GM12878 (cell line): ENCODE measurements at regions not wholly inside any gene's neighbourhood (a gene's known extent, or its start where the extent isn't known, plus 50 kb on each side); places are given as distances from the start of the nearest gene placed in this dataset.

ENCODE experiments used
- E2F4 ChIP-seq: IDR thresholded peaks from 2 replicates; pipeline ENCODE4 v1.6.1; 2012; ENCODE audit warnings: low read depth, low read length, improper control_type of control experiment
- E2F8 ChIP-seq: fragments of 450-650 bp; IDR thresholded peaks from 2 replicates; pipeline ENCODE4 v1.6.1; 2018; ENCODE audit warnings: mild to moderate bottlenecking, low read depth, moderate library complexity; ENCODE audit not compliant: partially characterized antibody
- E4F1 ChIP-seq: fragments of 450-650 bp; IDR thresholded peaks from 2 replicates; pipeline ENCODE4 v1.6.1; 2018; ENCODE audit warnings: borderline replicate concordance, mild to moderate bottlenecking; ENCODE audit not compliant: partially characterized antibody
- MYB ChIP-seq: fragments of 150-350 bp; IDR thresholded peaks from 2 replicates; pipeline ENCODE4 v1.6.1; 2014; ENCODE audit warnings: mild to moderate bottlenecking, low read depth, low read length, borderline replicate concordance
- NBN ChIP-seq: fragments of 450-650 bp; IDR thresholded peaks from 2 replicates; pipeline ENCODE4 v1.6.1; 2016
- STAT3 ChIP-seq: IDR thresholded peaks from 2 replicates; pipeline ENCODE4 v1.6.1; 2011; ENCODE audit warnings: low read depth, low read length, improper control_type of control experiment
- TBL1XR1 ChIP-seq: IDR thresholded peaks from 2 replicates; pipeline ENCODE4 v1.6.1; 2012; ENCODE audit warnings: low read depth, low read length, improper control_type of control experiment
- YBX1 ChIP-seq: fragments of 450-650 bp; IDR thresholded peaks from 2 replicates; pipeline ENCODE4 v1.6.1; 2016; ENCODE audit warnings: antibody characterized with exemption
- ZBTB11 ChIP-seq: fragments of 450-650 bp; formaldehyde crosslinking; IDR thresholded peaks from 2 replicates; pipeline ENCODE4 v1.5.0; 2022; ENCODE audit warnings: mild to moderate bottlenecking, missing genetic modification characterization
- ZNF384 ChIP-seq: IDR thresholded peaks from 2 replicates; pipeline ENCODE4 v1.6.1; 2012; ENCODE audit warnings: low read depth, mild to moderate bottlenecking, low read length, improper control_type of control experiment, borderline replicate concordance

GRCh38 chr3:117195034-117195433, 485.5 kb downstream of the TUSC7 start (continued):
- TF ChIP-seq E2F8 (no peak), TBL1XR1 (no peak), E2F4 (no peak), E4F1 (no peak), YBX1 (no peak), ZBTB11 (CRISPR knock-in tag) (no peak), STAT3 (no peak), MYB (no peak), ZNF384 (no peak), NBN (no peak)
